Fibroblast of lung (primary cell): ENCODE measurements at regions not wholly inside any gene's neighbourhood (a gene's known extent, or its start where the extent isn't known, plus 50 kb on each side); places are given as distances from the start of the nearest gene placed in this dataset.

ENCODE experiments used
- DNase-seq, 2 donors: peaks; one replicate each; pipeline versions ENCODE4 v3.0.0 to v3.0.0-alpha.2; 2010; ENCODE audit warnings: low read depth in 2 of 2
- H2AFZ ChIP-seq: 2 replicates; pipeline ENCODE4 v1.5.1; 2012; ENCODE audit warnings: low read length, control low read depth, inconsistent platforms
- H3K27ac ChIP-seq: 2 replicates; pipeline ENCODE4 v1.5.1; 2011; ENCODE audit warnings: low read length, control low read depth; ENCODE audit not compliant: insufficient read depth
- H3K27me3 ChIP-seq: 2 replicates; pipeline ENCODE4 v1.5.1; 2011; ENCODE audit warnings: mild to moderate bottlenecking, low read length; ENCODE audit not compliant: control insufficient read depth, insufficient read depth
- H3K36me3 ChIP-seq: 2 replicates; pipeline ENCODE4 v1.5.1; 2011; ENCODE audit warnings: low read length; ENCODE audit not compliant: control insufficient read depth, insufficient read depth
- H3K4me1 ChIP-seq: 2 replicates; pipeline ENCODE4 v1.5.1; 2011; ENCODE audit warnings: low read length; ENCODE audit not compliant: control insufficient read depth, insufficient read depth; ENCODE audit errors: extremely low read depth
- H3K4me2 ChIP-seq: 2 replicates; pipeline ENCODE4 v1.5.1; 2011; ENCODE audit warnings: low read length, control low read depth; ENCODE audit not compliant: insufficient read depth; ENCODE audit errors: extremely low read depth
- H3K4me3 ChIP-seq, 4 experiments: fragments of 200-600 bp in 1 of 4; sonication (generic) in 1 of 4; replicated peaks in 1 of 4; 2 replicates each; pipeline ENCODE4 v1.5.1; 2011 to 2016; ENCODE audit warnings: low read length in 4 of 4, low read depth in 3 of 4, mild to moderate bottlenecking in 3 of 4, control low read depth in 2 of 4, inconsistent platforms in 1 of 4, mixed read lengths in 1 of 4; ENCODE audit not compliant: insufficient read depth in 1 of 4; ENCODE audit errors: control extremely low read depth in 1 of 4
- H3K79me2 ChIP-seq: 2 replicates; pipeline ENCODE4 v1.5.1; 2012; ENCODE audit warnings: mild to moderate bottlenecking, low read length, inconsistent platforms; ENCODE audit not compliant: control insufficient read depth, insufficient read depth
- H3K9ac ChIP-seq: 2 replicates; pipeline ENCODE4 v1.5.1; 2011; ENCODE audit warnings: mild to moderate bottlenecking, low read length, control low read depth; ENCODE audit not compliant: insufficient read depth
- H3K9me3 ChIP-seq: 2 replicates; pipeline ENCODE4 v1.5.1; 2012; ENCODE audit warnings: low read depth, low read length; ENCODE audit not compliant: control insufficient read depth, insufficient read depth
- H4K20me1 ChIP-seq: 2 replicates; pipeline ENCODE4 v1.5.1; 2011; ENCODE audit warnings: low read length; ENCODE audit not compliant: control insufficient read depth, insufficient read depth; ENCODE audit errors: extremely low read depth
- CTCF ChIP-seq, 2 donors: IDR thresholded peaks in 1 of 2; conservative IDR thresholded peaks in 1 of 2; 1 replicate in 1 of 2; 2 replicates in 1 of 2; pipeline ENCODE4 v1.5.1; 2011 to 2012; ENCODE audit warnings: low read length in 2 of 2, control low read depth in 1 of 2, inconsistent platforms in 1 of 2, low read depth in 1 of 2, mild to moderate bottlenecking in 1 of 2
- EZH2 ChIP-seq: IDR thresholded peaks from 2 replicates; pipeline ENCODE4 v1.5.1; 2012; ENCODE audit warnings: low read length, control low read depth, mild to moderate bottlenecking; ENCODE audit errors: missing control alignments

GRCh38 chr3:10601857-10602230 is 96.5 kb upstream of the ATP2B2 start:
- Histone ChIP-seq H2AFZ (no peak overlapping the region), H3K4me1 (no peaks in the 10 kb centered on the region), H3K4me2 (no peak overlapping the region), H3K36me3 (no peaks in the 10 kb centered on the region), H3K4me3 (no peak overlapping the region), H3K79me2 (no peaks in the 10 kb centered on the region), H3K27ac (no peak overlapping the region), H3K9ac (no peak overlapping the region), H4K20me1 (no peaks in the 10 kb centered on the region), H3K9me3 (no peaks in the 10 kb centered on the region), H3K27me3 (no peaks in the 10 kb centered on the region)
- no peak for DNase-seq
- no peak for TF ChIP-seq CTCF (conservative IDR thresholded peaks at IDR 0.05 in 1 of 2, IDR thresholded peaks at IDR 0.05 in 1 of 2; ENCODE audit: low read depth in 1 of 2, low read length in 2 of 2)
- TF ChIP-seq EZH2, result no peak

GRCh38 chr3:10602271-10602670 is 96.9 kb upstream of the ATP2B2 start:
- Histone ChIP-seq H3K9me3 (no peaks in the 10 kb centered on the region), H3K4me3 (no peak overlapping the region), H4K20me1 (no peaks in the 10 kb centered on the region), H3K4me1 (no peaks in the 10 kb centered on the region), H3K36me3 (no peaks in the 10 kb centered on the region), H3K4me2 (no peak overlapping the region), H3K79me2 (no peaks in the 10 kb centered on the region), H3K9ac (no peak overlapping the region), H3K27ac (no peak overlapping the region), H2AFZ (no peak overlapping the region), H3K27me3 (no peaks in the 10 kb centered on the region)
- no peak for TF ChIP-seq EZH2
- TF ChIP-seq CTCF (conservative IDR thresholded peaks at IDR 0.05 in 1 of 2, IDR thresholded peaks at IDR 0.05 in 1 of 2; ENCODE audit: low read depth in 1 of 2, low read length in 2 of 2), result no peak
- no peak for DNase-seq

GRCh38 chr3:10602769-10603768 is 97.7 kb upstream of the ATP2B2 start:
- Histone ChIP-seq H3K4me1 (no peaks in the 10 kb centered on the region), H3K4me3 (no peak overlapping the region), H3K27me3 (no peaks in the 10 kb centered on the region), H3K9me3 (no peaks in the 10 kb centered on the region), H3K36me3 (no peaks in the 10 kb centered on the region), H3K79me2 (no peaks in the 10 kb centered on the region), H4K20me1 (no peaks in the 10 kb centered on the region), H2AFZ (no peak overlapping the region), H3K27ac (no peak overlapping the region), H3K9ac (no peak overlapping the region), H3K4me2 (no peak overlapping the region)
- TF ChIP-seq EZH2 (no peak), CTCF (conservative IDR thresholded peaks at IDR 0.05 in 1 of 2, IDR thresholded peaks at IDR 0.05 in 1 of 2; ENCODE audit: low read depth in 1 of 2, low read length in 2 of 2) (no peak)
- no peak for DNase-seq
